ENCODE measurements at regions not wholly inside any gene's neighbourhood (a gene's known extent, or its start where the extent isn't known, plus 50 kb on each side); places are given as distances from the start of the nearest gene placed in this dataset.
A peak's percentile ranks its signal among the peaks of the same experiment; 100 is the strongest.

DNA sequence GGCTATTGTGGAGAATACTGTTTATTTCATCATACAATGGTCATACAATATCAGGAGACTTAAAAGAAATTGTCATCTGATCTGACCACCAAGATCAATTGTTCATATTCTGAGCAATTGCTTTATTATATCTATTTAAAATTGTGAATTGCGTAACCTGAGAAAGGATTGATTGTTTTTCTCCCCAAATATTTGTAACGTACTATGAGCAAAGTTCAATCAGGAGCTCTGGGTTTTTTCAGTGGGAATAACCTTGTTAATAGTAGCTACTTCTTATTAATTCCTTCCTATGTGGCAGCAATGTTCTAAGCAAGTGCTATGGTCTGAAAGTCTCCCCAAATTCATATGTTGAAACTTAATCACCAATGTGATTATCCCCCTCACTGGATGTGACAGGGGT, 323.1 kb downstream of the ZPLD1 start:
- ATAC-seq (ENCODE audit: insufficient read depth, low FRiP score): no peak
- Histone ChIP-seq H3K27ac (ENCODE audit: low read depth in 1 of 2, low read length in 1 of 2) (no peak overlapping the region), H3K4me1 (ENCODE audit: control insufficient read depth in 5 of 5, insufficient read depth in 5 of 5, low read length in 5 of 5) (peaks cover 0 to 7% (median 0%) of the 10 kb centered on the region in 5 donors), H3K9ac (ENCODE audit: insufficient read depth in 1 of 2, low read length in 2 of 2) (no peak overlapping the region), H3K27me3 (ENCODE audit: control insufficient read depth in 3 of 3, insufficient read depth in 3 of 3, low read length in 2 of 3) (no peaks in the 10 kb centered on the region), H3K9me3 (ENCODE audit: control insufficient read depth in 4 of 4, insufficient read depth in 3 of 4, low read length in 3 of 4) (peaks cover 0 to 9% (median 0%) of the 10 kb centered on the region in 4 donors), H3K36me3 (ENCODE audit: control insufficient read depth in 4 of 4, insufficient read depth in 4 of 4, low read length in 4 of 4) (no peaks in the 10 kb centered on the region), H3K4me3 (no peak overlapping the region)
- TF ChIP-seq, protein P1, sequence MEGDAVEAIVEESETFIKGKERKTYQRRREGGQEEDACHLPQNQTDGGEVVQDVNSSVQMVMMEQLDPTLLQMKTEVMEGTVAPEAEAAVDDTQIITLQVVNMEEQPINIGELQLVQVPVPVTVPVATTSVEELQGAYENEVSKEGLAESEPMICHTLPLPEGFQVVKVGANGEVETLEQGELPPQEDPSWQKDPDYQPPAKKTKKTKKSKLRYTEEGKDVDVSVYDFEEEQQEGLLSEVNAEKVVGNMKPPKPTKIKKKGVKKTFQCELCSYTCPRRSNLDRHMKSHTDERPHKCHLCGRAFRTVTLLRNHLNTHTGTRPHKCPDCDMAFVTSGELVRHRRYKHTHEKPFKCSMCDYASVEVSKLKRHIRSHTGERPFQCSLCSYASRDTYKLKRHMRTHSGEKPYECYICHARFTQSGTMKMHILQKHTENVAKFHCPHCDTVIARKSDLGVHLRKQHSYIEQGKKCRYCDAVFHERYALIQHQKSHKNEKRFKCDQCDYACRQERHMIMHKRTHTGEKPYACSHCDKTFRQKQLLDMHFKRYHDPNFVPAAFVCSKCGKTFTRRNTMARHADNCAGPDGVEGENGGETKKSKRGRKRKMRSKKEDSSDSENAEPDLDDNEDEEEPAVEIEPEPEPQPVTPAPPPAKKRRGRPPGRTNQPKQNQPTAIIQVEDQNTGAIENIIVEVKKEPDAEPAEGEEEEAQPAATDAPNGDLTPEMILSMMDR (IDR thresholded peaks at IDR 0.05; ENCODE audit: control extremely low read depth, extremely low read depth): no peak
- 87 to 89% methylated on average over 2 of the region's 2 CpGs for WGBS, 2 donors
- DNase-seq: no peak

DNA sequence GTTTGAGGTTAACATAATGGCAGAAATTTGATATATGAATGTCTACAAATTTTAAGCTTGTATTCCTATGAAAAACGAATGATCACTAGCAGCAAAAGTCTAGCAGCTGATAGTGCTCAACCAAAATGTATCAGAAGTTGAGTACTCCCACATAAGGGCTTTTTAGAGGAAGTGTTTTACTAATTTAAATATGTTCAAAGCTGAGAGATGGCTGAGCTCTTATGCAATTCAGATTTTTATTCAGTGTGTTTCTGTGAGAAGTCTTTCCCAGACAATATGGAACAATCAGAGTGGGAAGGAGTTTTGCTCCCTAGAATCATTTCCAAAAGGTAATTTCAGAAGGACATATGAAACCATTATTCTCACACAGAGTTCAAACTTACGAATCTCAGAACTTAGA, 327.0 kb downstream of the ZPLD1 start:
- Histone ChIP-seq H3K27me3 (ENCODE audit: control insufficient read depth in 3 of 3, insufficient read depth in 3 of 3, low read length in 2 of 3) (no peaks in the 10 kb centered on the region), H3K36me3 (ENCODE audit: control insufficient read depth in 4 of 4, insufficient read depth in 4 of 4, low read length in 4 of 4) (no peaks in the 10 kb centered on the region), H3K4me1 (ENCODE audit: control insufficient read depth in 5 of 5, insufficient read depth in 5 of 5, low read length in 5 of 5) (peaks cover 0 to 4% (median 0%) of the 10 kb centered on the region in 5 donors), H3K9ac (ENCODE audit: insufficient read depth in 1 of 2, low read length in 2 of 2) (no peak overlapping the region), H3K4me3 (no peak overlapping the region), H3K27ac (ENCODE audit: low read depth in 1 of 2, low read length in 1 of 2) (no peak overlapping the region), H3K9me3 (ENCODE audit: control insufficient read depth in 4 of 4, insufficient read depth in 3 of 4, low read length in 3 of 4) (peaks cover 0 to 9% (median 0%) of the 10 kb centered on the region in 4 donors)
- no peak for ATAC-seq (ENCODE audit: insufficient read depth, low FRiP score)
- TF ChIP-seq, protein P1 (IDR thresholded peaks at IDR 0.05; ENCODE audit: control extremely low read depth, extremely low read depth): no peak
- WGBS, 2 donors: 65 to 69% methylated on average over 2 of the region's 2 CpGs
- no peak for DNase-seq

DNA sequence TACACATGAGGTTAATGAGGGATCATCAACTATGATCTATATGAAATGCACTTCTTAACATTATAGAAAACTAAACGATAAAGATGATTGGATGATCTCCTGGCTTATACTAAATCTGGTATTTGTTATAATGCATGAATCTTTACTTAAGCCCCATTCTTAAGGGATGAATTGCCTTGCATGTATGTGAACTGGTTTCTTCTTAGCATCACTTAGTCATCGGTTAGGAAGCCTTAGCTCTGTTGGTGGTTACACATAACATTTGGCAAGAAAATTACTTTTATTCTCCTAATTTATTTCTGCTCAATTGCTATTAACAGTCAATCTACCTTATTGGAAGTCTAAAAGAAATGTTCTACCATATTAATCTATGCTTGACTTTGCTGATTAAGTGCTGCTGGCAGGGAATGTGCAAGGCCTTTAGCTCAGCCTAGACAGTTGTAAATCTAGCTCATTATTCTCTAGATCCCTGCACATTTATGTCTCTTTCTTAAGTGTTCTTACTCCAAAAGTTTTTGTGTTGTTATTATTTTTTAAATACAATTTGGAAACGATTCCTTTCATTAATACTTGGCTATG, 356.0 kb downstream of the ZPLD1 start:
- WGBS, 2 donors: 78 to 82% methylated on average over 3 of the region's 3 CpGs
- no peak overlapping the region for H3K4me3 ChIP-seq
- ATAC-seq (ENCODE audit: insufficient read depth, low FRiP score) (no peak), DNase-seq (peak; percentile 19 to 82 (median 68))
- no peak overlapping the region for H3K27ac ChIP-seq (ENCODE audit: low read depth in 1 of 2, low read length in 1 of 2)
- no peaks in the 10 kb centered on the region for H3K27me3 ChIP-seq (ENCODE audit: control insufficient read depth in 3 of 3, insufficient read depth in 3 of 3, low read length in 2 of 3)
- TF ChIP-seq, protein P1 (IDR thresholded peaks at IDR 0.05; ENCODE audit: control extremely low read depth, extremely low read depth): no peak
- H3K9ac ChIP-seq (ENCODE audit: insufficient read depth in 1 of 2, low read length in 2 of 2): no peak overlapping the region
- no peaks in the 10 kb centered on the region for H3K9me3 ChIP-seq (ENCODE audit: control insufficient read depth in 4 of 4, insufficient read depth in 3 of 4, low read length in 3 of 4)
- H3K36me3 ChIP-seq (ENCODE audit: control insufficient read depth in 4 of 4, insufficient read depth in 4 of 4, low read length in 4 of 4): no peaks in the 10 kb centered on the region
- peaks cover 0 to 11% (median 0%) of the 10 kb centered on the region in 5 donors for H3K4me1 ChIP-seq (ENCODE audit: control insufficient read depth in 5 of 5, insufficient read depth in 5 of 5, low read length in 5 of 5)

All from lung (tissue), 11 donors.